DMS 273 (cell line): ENCODE measurements at regions not wholly inside any gene's neighbourhood (a gene's known extent, or its start where the extent isn't known, plus 50 kb on each side); places are given as distances from the start of the nearest gene placed in this dataset.
A peak's percentile ranks its signal among the peaks of the same experiment; 100 is the strongest.

ENCODE experiments used
- DNase-seq: peaks from one replicate; lab custom pipeline; 2025; ENCODE audit not compliant: unreplicated experiment; lab: John Stamatoyannopoulos, UW

DNA sequence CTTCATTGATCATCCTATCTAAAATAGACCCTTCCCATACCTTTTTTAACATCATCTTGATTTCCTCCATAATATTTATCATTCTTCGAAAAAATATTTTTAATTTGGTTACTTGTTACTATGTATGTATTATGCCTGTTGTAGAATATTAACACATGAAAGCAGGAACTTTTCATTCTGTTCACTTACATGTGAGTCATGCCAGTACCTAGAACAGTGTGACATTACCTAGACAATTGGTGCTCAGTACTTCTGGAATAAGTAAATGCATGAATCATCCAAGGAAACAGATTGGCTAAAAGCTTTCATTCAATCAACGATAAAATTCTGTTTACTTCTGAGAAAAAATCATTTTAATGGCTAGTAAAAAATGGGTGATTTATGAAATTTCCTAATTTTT, 76.4 kb downstream of the CXXC4 start:
- no peak for DNase-seq

GRCh38 chr4:104417357-104417882, 77.3 kb downstream of the CXXC4 start:
- no peak for DNase-seq

GRCh38 chr4:104416725-104417356, 77.9 kb downstream of the CXXC4 start:
- no peak for DNase-seq

GRCh38 chr4:104413487-104413886, 81.2 kb downstream of the CXXC4 start:
- no peak for DNase-seq

DNA sequence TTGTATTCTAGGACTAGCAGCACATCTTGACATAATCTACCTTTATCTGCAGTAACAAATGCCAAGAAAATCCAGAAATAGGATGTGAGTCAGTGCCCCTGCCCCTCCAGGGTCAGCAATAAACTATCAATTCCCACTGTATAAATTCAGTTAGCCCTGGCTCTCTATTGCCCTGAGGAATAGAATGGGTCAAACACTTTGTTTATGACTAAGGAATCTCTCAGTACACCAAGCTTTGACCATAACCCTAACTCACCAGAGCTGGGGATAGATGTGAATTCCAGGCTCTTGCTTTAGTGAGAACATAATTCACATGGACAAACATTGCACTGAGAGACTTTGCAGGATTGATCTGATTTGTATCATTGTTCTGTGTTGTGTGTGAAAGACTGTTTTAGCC, 82.3 kb downstream of the CXXC4 start:
- DNase-seq: no peak

- no peak for DNase-seq
These were observed 83.2 kb downstream of the CXXC4 start for GRCh38 chr4:104411502-104411901.

- no peak for DNase-seq
These were observed 85.8 kb downstream of the CXXC4 start for GRCh38 chr4:104408878-104409277.

DNA sequence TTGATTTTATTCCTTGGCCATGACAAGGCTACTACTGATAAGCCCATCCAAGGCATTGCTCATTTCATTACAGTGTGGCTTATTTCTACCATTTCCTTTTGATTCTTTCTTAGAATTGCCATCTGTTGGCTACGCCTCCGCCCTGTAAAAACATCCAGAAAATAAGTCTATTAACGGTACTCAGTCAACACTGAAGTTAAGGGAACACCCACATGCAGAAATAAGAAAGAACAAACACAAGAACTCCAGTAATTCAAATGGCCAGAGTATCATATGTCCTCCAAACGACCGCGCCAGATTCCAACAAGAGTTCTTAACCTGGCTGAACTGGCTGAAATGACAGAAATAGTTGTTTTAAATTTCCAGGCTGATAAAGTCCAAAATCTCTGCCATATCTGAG, 90.3 kb downstream of the CXXC4 start:
- DNase-seq: no peak

- peak; percentile 1 for DNase-seq
These were observed 99.5 kb downstream of the CXXC4 start for GRCh38 chr4:104395168-104395614.

DNA sequence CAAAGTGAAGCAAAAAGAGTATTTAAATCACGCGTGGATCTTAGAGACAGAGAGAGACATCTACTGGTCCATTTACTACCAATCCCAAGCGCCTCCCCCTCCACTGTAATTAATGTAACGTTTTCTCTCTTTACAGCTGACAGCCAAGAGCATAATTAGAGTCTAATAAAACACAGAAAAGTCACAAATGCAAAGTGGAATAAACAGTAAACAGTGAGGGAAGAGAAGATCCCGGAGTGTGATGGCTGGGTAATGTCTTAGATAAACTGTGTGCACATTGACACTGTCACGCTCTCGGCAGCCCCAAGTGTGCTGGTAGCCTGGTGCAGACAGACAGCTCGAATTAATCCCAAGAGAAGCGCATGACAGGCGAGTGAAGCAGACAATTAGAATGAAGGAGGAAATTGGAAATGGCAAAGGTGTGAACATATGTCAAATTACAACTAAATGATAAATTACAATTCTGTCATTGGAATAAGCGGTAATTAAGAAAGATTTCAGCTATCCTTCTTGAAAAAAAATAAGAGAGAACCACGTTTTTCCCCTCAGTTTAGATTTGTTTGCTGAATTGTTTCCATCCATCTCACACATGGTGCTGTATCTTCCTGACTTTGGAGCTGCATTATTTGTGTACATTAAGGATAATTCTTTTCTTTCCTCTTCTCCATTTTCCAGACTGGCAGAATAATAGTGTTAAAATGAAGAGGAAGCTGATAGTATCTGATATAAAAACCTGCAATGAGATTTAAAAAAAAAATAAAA, 100.1 kb downstream of the CXXC4 start:
- peak; percentile 0 for DNase-seq

DNA sequence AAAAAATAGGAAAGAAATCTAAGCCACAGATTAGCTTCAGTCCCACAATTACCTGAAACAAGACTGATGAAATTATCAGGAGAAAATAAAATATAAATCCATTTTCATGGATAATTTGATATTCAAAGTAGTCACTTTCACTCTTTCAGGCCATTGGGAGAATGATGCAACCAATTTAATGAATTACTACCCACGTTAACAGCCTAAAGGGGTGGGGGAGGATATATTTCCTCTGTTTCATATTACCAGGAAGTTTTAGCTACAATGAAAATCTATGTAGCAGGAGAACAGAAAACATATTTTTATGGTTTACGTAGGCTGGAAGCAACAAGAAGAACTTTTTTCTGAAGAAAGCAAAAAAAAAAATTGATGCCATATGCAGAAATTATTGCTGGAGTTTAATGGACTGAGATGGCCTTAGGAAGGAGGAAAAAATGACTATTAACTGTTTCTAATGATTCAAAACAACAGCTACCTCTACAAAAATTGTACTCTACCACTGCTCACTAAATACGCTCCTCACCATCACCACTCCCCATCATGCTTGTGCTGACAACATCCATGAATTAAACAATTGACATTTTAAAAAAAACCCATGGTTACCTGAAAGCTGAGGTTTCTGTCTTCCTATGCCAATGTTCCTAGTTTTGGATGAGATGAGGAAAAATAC, 100.9 kb downstream of the CXXC4 start:
- DNase-seq: no peak

GRCh38 chr4:104385713-104386112, 109.0 kb downstream of the CXXC4 start:
- no peak for DNase-seq

DNA sequence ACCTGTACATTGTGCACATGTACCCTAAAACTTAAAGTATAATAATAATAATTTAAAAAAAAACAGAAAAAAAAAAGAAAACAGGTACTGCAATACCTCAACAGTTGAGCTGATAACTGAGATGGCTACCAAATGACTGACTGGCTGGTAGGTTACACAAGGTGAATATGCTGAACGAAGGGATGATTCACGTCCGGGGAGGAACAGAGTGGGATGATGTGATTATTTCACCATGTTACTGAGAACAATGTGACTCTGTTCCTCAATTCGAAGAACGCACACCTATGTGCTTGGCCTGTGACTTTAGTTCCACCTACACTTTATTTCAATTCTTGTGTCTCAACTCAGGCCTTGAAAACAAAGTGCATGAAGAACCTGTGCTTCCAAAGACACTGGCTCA, 111.7 kb downstream of the CXXC4 start:
- DNase-seq: no peak

DNA sequence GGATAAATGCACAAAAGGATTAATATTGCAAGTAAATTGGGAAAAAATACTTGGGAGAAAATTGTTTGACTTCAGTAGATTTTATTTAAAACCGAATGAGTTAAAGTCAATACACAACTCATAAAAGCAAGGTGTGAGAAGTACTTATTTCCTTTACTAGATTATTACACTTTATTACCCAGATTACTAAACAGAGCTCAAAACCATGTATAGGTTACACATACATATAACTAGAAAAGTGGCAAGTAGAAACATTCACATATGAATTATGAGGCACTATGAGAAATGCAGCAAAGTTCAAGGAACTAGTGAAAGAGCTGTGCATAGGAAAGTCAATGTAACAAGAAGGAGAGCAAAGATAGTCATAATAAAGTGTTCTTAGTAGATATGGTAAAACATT, 113.0 kb downstream of the CXXC4 start:
- no peak for DNase-seq

GRCh38 chr4:104365618-104366017, 129.1 kb downstream of the CXXC4 start:
- no peak for DNase-seq

DNA sequence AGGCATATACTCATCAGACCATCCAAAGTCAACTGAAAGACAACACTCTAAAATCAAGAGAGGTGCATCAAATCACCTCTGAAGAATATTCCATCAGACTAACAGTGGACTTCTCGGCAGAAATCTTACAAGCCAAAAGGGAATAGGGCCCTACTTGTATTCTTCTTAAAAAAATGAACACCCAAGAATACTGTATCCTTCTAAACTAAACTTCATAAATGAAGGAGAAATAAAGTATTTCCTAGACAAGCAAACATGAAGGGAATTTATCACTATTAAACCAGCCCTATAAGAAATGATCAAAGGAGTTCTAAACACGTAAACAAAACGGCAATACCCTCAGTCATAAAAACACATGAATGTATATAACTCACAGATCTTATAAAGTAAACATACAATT, 141.2 kb downstream of the CXXC4 start:
- DNase-seq: no peak

- DNase-seq: peak; percentile 1
These were observed 142.5 kb downstream of the CXXC4 start for GRCh38 chr4:104352211-104352610.

DNA sequence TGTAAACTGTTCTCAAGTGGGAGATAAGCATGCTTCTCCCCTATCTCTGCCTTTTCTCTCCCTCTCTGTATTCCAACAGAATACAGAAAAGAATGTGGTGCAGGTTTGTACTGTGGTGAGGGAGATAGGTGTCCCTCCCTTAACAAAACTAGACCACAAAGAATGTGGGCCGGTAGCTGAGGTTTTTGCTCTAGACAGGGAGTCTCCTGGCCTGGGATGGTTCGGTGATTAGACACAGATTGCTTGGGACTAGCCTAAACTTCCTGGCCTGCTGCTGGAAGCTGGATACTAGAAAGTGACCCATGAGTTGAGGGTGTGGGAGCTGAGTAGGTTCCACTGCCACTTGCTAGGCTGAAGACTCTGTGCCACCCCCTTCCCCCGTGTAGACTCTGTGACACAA, 143.0 kb downstream of the CXXC4 start:
- no peak for DNase-seq

DNA sequence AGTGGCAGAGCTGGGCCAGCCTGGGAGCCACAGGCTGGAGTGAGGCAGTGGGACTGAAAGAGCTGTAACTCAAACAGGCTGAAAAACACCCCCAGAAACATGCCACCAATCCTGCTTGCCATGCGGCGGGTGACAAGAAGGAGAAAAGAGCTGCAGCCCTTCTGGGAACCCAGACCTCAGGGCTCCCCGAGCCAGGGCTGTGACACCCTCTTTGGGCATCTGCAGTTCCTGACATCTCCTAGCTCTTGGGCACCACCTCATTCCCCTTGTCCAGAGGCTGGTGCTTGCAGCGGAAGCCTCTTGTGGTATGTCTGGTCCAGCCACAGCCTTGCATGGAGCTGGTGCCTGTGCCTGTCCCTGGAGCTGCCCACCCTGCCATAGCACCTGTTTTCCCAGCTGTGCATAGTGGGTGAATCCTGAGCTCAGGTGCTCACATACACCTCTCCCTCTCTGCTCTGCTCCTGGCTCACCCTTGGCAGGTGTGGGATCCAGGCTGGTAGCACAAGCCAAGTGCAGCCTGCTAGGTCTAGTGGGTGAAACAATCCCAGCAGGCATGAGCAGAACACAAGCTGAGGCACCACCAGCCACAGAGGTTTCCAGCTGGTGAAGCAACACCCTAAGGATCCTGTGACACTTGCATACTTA, 149.0 kb downstream of the CXXC4 start:
- DNase-seq: no peak

DNA sequence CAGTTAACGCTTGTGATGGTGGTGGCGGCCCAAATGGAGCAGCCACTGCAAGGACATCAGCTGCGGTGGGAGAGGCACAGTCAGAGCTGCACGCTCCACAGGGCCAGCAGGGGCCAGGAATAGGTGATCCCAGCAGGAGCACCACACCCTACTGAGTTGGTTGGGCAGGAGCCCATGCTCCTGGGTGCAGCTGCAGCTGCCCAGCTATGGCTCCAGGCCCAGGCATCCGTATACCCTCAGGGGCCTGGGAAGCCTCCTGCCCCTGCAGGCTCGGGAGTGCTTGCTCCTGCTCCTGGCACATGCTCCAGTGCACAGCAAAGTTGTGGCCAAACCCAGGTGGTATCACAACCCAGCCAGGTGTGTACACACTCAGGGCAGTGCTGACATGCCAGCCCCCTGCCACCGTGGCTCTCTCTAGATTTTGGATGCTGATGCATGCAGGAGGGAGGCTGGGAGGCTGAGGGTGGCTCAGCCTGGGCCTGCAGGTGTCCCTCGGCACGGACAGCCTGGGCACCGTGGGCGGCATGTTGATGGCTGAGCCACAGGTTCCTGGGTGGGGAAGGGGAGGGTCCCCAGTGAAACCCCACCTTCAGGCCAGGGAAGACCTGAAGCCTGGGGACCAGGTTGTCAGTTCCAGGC, 150.2 kb downstream of the CXXC4 start:
- DNase-seq: no peak

- DNase-seq: no peak
These were observed 160.3 kb downstream of the CXXC4 start for GRCh38 chr4:104334410-104334809.
